Loucy (cell line): ENCODE measurements at regions not wholly inside any gene's neighbourhood (a gene's known extent, or its start where the extent isn't known, plus 50 kb on each side); places are given as distances from the start of the nearest gene placed in this dataset.

Experiments
- H2AFZ ChIP-seq: fragments of 200-600 bp; sonication (generic); 2 replicates; pipeline ENCODE4 v1.6.0; 2016; ENCODE audit warnings: antibody characterized with exemption, mild to moderate bottlenecking, low read length, moderate library complexity
- H3F3A ChIP-seq: fragments of 200-600 bp; 2 replicates; pipeline ENCODE4 v1.6.0; 2016; ENCODE audit warnings: antibody characterized with exemption, low read depth, mild to moderate bottlenecking
- H3K27me3 ChIP-seq: fragments of 200-600 bp; sonication (generic); 2 replicates; pipeline ENCODE4 v1.6.1; 2014; ENCODE audit warnings: low read length, mild to moderate bottlenecking; ENCODE audit not compliant: insufficient read depth, poor library complexity, severe bottlenecking
- H3K36me3 ChIP-seq: fragments of 200-600 bp; sonication (generic); 2 replicates; pipeline ENCODE4 v1.6.1; 2016; ENCODE audit warnings: low read length; ENCODE audit not compliant: insufficient read depth
- H3K4me1 ChIP-seq: fragments of 200-600 bp; sonication (generic); 2 replicates; pipeline ENCODE4 v1.5.1; 2014; ENCODE audit warnings: low read length, mild to moderate bottlenecking; ENCODE audit not compliant: insufficient read depth, poor library complexity, severe bottlenecking
- H3K4me2 ChIP-seq: fragments of 200-600 bp; sonication (generic); 2 replicates; pipeline ENCODE4 v1.6.0; 2014; ENCODE audit warnings: antibody characterized with exemption, low read length, low read depth, mild to moderate bottlenecking; ENCODE audit not compliant: poor library complexity, severe bottlenecking
- H3K4me3 ChIP-seq: fragments of 200-600 bp; sonication (generic); 2 replicates; pipeline ENCODE4 v1.5.1; 2014; ENCODE audit warnings: low read length, mild to moderate bottlenecking, mixed read lengths; ENCODE audit not compliant: poor library complexity, severe bottlenecking
- H3K79me2 ChIP-seq: fragments of 200-600 bp; sonication (generic); 2 replicates; pipeline ENCODE4 v1.6.1; 2014; ENCODE audit warnings: low read length; ENCODE audit not compliant: insufficient read depth
- H3K9ac ChIP-seq: fragments of 200-600 bp; sonication (generic); 2 replicates; pipeline ENCODE4 v1.6.0; 2014; ENCODE audit warnings: mild to moderate bottlenecking, low read depth, low read length, moderate library complexity; ENCODE audit not compliant: poor library complexity, severe bottlenecking
- H3K9me2 ChIP-seq: fragments of 200-600 bp; sonication (generic); replicated peaks from 2 replicates; pipeline ENCODE4 v1.6.1; 2016; ENCODE audit warnings: low read depth, low read length, mixed read lengths
- H3K9me3 ChIP-seq: fragments of 200-600 bp; sonication (generic); 2 replicates; pipeline ENCODE4 v1.6.1; 2014; ENCODE audit warnings: mild to moderate bottlenecking, antibody characterized with exemption, low read length, low read depth; ENCODE audit not compliant: insufficient read depth
- H4K20me1 ChIP-seq: fragments of 200-600 bp; sonication (generic); 2 replicates; pipeline ENCODE4 v1.6.0; 2014; ENCODE audit warnings: antibody characterized with exemption, low read length, mild to moderate bottlenecking; ENCODE audit not compliant: insufficient read depth, poor library complexity, severe bottlenecking
- EZH2phosphoT487 ChIP-seq: fragments of 200-600 bp; IDR thresholded peaks from 2 replicates; pipeline ENCODE4 v1.6.1; 2018; ENCODE audit warnings: antibody characterized with exemption, mild to moderate bottlenecking, moderate library complexity, borderline replicate concordance
- TF ChIP-seq, protein P1 (sequence below): fragments of 200-600 bp; sonication (generic); conservative IDR thresholded peaks from 2 replicates; pipeline ENCODE4 v1.5.1; 2014; ENCODE audit warnings: mild to moderate bottlenecking, antibody characterized with exemption, low read length

DNA sequence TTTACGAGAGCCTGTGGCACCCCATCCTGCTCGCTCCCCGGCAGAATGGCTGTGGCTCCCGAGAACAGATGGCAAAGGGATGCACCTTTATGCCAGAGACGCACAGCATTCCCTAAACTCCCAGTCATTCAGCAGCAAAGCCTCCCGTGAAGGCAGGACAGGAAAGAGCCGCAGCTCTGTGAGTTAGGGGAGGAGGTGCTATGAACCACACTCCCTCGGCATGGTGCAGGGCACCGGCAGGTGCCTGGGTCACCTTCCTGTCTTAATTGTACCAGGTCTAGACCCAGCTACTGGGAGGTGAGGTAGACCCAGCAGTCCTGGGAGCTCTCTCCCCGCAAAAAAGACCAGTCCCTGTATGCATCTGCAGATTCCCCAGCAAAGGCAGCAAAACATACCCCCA lies 149.8 kb downstream of the TWIST2 start:
- Histone ChIP-seq H3K4me3 (no peak overlapping the region), H3K9me2 (no peaks in the 10 kb centered on the region), H3F3A (no peaks in the 10 kb centered on the region), H3K4me2 (no peak overlapping the region), H3K4me1 (no peaks in the 10 kb centered on the region), H3K36me3 (no peaks in the 10 kb centered on the region), H4K20me1 (no peaks in the 10 kb centered on the region), H3K79me2 (no peaks in the 10 kb centered on the region), H2AFZ (no peak overlapping the region), H3K9ac (no peak overlapping the region), H3K9me3 (peaks cover 8% of the 10 kb centered on the region; the same call in 1 of the 2 replicates), H3K27me3 (no peaks in the 10 kb centered on the region)
- TF ChIP-seq, protein P1, sequence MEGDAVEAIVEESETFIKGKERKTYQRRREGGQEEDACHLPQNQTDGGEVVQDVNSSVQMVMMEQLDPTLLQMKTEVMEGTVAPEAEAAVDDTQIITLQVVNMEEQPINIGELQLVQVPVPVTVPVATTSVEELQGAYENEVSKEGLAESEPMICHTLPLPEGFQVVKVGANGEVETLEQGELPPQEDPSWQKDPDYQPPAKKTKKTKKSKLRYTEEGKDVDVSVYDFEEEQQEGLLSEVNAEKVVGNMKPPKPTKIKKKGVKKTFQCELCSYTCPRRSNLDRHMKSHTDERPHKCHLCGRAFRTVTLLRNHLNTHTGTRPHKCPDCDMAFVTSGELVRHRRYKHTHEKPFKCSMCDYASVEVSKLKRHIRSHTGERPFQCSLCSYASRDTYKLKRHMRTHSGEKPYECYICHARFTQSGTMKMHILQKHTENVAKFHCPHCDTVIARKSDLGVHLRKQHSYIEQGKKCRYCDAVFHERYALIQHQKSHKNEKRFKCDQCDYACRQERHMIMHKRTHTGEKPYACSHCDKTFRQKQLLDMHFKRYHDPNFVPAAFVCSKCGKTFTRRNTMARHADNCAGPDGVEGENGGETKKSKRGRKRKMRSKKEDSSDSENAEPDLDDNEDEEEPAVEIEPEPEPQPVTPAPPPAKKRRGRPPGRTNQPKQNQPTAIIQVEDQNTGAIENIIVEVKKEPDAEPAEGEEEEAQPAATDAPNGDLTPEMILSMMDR = no peak
- no peak for TF ChIP-seq EZH2phosphoT487
